CD4-positive, alpha-beta T cell treated with Interleukin-6 at 100 ng/mL for 8 hours (primary cell): ENCODE measurements at regions not wholly inside any gene's neighbourhood (a gene's known extent, or its start where the extent isn't known, plus 50 kb on each side); places are given as distances from the start of the nearest gene placed in this dataset.

ENCODE experiments used
- DNase-seq: peaks from one replicate; pipeline ENCODE4 v3.0.0-alpha.2; 2020; ENCODE audit warnings: mixed read lengths, low spot score

- DNase-seq, result no peak
These were observed 372.2 kb upstream of the HS6ST1 start for GRCh38 chr2:128690869-128691268.

DNA sequence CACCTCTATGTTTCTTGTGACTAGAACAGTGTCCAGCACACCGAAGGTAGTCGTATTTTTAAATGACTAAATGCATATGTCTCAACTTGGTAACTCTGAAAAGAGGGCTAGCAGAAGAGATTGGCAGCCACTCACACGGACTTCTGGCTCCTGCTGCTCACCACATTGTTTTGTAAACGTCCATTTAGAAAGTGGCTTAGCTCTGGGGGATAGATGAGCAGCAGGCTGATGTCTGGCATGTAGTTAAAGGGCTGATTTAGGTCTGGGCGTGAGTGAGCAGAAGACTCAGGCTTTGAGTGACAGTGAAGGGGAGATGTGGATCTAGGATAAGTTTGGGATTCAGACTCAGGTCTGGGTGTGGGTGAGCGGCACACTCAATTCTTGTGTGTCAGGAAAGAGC lies 372.9 kb upstream of the HS6ST1 start:
- no peak for DNase-seq

DNA sequence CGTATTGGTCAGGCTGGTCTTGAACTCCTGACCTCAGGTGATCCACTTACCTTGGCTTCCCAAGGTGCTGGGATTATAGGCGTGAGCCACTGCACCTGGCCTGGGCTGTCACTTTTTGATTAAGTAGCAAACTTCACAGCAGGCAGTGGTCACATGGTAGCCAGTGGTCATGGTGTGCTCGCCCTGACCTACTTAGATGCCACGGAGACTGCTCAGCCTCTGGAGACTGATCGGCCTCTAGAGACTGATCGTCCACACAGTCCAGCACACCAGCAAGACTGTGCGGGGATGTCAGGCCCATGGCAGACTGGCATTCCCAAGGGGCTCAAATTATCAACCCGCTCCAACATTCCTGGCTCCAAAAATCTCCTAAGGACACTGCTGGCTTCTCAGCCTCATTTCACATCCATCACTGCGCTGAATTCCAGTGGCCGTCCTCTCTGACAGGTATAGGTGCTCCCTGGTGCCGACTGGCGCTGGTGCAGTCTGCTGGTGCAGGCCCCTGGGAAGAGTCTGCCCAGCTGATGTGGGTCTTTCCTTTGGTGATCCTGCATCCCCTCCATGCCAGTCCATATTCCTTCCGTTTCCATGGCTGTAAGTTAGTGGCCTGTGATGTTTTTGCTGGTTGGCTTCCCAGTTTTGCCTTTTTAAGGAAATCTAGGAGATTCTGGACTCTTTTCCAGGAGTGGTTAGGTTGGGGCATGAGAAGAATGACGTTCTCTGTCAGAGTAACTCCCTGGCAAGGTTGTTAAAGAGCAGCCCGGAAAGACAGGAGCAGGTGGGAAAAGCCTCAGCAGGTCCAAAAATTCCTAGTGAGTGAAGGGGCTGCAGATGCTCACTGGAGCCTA lies 374.5 kb upstream of the HS6ST1 start:
- DNase-seq, result no peak

GRCh38 chr2:128693743-128694029 lies 375.0 kb upstream of the HS6ST1 start:
- DNase-seq, result no peak

DNA sequence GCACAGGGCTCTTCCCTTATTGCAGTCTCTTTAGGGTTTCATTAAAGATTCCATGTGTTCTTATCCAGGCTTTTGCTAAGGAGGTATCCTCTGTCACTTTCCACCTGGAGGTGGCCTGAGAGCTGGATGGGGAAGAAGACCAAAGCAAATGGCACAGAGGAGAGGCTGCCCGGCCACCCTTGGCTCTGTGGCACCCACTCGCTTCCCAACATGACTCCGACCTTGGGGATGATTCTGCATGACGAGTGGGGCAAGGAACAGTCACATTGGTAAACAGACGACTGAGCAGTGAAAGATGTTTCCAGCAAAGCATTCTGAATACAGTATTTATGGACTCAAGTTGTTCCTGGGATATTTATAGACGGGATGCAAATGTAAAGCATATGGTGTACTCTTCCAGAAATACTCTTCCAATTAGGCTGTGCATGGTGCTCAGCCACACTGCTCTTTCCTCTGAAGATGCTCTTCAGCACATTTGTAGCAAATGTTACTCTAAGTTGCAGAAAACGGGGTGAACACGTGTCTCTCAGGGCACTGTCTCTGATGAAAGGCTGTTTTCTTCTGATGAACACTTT lies 377.1 kb upstream of the HS6ST1 start:
- no peak for DNase-seq

GRCh38 chr2:128696421-128696820 lies 377.8 kb upstream of the HS6ST1 start:
- DNase-seq, result no peak

- DNase-seq, result no peak
These were observed 382.8 kb upstream of the HS6ST1 start for GRCh38 chr2:128701418-128701817.

GRCh38 chr2:128702616-128703015 lies 383.9 kb upstream of the HS6ST1 start:
- DNase-seq, result no peak

GRCh38 chr2:128708106-128708816 lies 389.6 kb upstream of the HS6ST1 start:
- no peak for DNase-seq

- no peak for DNase-seq
These were observed 391.6 kb upstream of the HS6ST1 start for GRCh38 chr2:128710242-128710641.

GRCh38 chr2:128710729-128711128 lies 392.1 kb upstream of the HS6ST1 start:
- no peak for DNase-seq

DNA sequence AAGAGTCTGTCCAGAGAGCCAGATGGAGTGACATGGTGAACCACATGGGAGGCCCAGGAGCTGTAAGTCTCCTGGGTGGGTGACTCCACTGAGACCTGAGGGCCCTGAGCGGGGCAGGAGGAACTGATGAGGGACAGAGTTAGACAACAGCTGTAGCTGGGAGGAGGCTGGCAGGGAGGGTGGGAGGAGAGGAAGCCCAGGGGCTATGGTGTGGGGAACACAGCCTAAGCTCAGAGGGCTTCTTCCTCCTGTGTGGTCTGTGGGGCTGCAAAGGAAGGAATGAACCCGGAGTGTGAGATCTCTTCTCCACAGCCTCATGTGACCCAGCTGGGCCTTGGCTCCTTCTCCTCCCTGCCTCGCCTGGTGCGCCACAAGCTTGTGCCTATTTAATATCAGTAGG lies 395.6 kb upstream of the HS6ST1 start:
- DNase-seq, result no peak

GRCh38 chr2:128714851-128715312 lies 396.2 kb upstream of the HS6ST1 start:
- DNase-seq, result no peak

DNA sequence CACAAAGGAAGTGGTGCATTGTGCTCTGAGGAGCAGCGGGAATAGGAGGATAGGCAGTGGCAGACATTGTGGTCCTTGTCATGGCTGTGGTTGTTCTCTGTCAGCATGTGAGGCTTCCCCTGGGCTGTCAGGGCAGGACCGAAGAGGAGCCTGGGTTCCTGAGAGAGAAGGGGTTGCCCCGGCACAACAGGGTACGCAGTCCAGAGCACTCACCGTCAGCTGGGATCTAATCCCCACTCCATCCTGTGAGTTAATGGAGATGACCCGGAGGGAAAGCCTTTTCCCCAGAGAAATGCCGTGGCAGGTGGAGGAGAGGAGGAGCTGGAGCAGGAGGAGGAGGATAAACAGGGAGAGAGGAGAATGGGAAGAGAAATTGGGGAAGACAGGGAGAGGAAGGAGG lies 396.7 kb upstream of the HS6ST1 start:
- no peak for DNase-seq

GRCh38 chr2:128716299-128716721 lies 397.6 kb upstream of the HS6ST1 start:
- no peak for DNase-seq

- no peak for DNase-seq
These were observed 399.4 kb upstream of the HS6ST1 start for GRCh38 chr2:128717758-128718710.

DNA sequence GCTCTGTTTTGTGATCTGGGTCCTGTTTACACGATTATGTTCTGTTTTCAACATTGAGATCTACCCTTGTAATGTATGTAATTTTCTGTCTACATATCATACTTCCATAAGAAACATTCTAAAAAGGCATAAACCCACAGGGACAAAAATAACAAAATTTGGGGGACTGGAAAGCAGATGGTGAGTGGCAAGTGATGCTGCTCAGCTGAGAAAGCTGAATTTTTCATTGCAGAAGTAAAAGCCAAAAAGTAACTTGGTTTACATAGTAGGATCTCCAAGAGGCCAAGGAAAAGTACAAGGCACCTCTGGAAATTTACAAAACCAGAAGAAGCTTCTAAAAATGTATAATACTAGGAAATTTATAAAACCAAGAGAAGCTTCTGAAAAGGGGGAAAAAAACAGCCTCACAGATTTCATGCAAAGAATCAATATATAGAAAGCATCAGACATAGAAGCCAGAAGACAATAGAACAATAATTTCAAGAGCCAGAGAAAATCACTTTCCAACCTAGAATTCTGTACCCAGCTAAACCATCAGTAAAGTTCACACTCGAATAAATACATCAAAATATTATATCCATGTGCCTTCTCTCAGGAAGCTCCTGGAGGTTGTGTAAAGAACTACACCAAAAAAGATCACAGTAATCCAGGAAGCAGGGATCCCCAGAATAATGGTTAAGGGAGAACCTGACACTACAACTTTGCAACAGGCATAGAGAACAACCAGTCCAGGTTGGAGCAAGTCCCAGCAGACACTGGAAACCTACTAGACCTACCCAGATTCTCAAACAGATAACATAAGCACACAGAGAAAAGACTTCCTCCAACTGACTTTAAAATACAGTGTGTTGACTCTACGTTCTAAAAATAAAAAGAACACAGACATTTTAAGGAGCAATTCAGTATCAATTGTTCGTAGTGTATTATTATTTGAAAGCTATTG lies 401.7 kb upstream of the HS6ST1 start:
- no peak for DNase-seq

GRCh38 chr2:128721096-128721495 lies 402.4 kb upstream of the HS6ST1 start:
- no peak for DNase-seq

- DNase-seq, result no peak
These were observed 403.8 kb upstream of the HS6ST1 start for GRCh38 chr2:128722489-128722888.

DNA sequence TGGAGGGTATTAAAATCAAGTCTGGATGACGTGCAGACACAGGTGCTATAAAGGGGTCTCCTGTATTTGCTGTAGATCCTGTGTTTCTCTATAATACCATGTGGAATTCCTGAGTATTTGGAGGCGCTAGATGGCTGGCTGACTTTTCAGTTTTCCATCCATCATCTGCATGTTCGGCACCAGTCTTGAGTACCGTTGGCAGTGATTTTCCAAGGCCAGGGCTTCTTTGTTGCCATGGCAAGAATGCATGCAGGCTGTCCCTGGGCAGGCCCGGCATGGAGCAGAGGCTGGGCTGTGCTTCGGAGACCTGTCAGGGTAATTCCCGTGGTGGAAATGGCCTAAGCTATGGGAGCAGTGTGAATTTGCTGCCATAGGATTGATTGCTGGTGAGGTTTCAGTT lies 405.9 kb upstream of the HS6ST1 start:
- no peak for DNase-seq

- no peak for DNase-seq
These were observed 406.3 kb upstream of the HS6ST1 start for GRCh38 chr2:128724972-128725371.
